ENCODE measurements at regions not wholly inside any gene's neighbourhood (a gene's known extent, or its start where the extent isn't known, plus 50 kb on each side); places are given as distances from the start of the nearest gene placed in this dataset.

GRCh38 chr11:81449588-81450156, 1284.0 kb downstream of the FAM181B start:
- in situ Hi-C loops (cut with HindIII; ENCODE audit: low pct_unique_long_range_greater_than_20kb, low sequenced_read_pairs), result no loop called here

GRCh38 chr11:81444297-81444696, 1289.4 kb downstream of the FAM181B start:
- H3K9me3 ChIP-seq (ENCODE audit: control insufficient read depth, insufficient read depth, low read depth, low read length), result 0 out of 2 replicates have a peak, but pooled peaks cover 3% of the 10 kb centered on the region
- H3K27me3 ChIP-seq (ENCODE audit: control insufficient read depth, insufficient read depth, low read length), result no peaks in the 10 kb centered on the region
- intact Hi-C loops (cut with micrococcal nuclease; ENCODE audit: unreplicated experiment) (no loop called here), in situ Hi-C loops (cut with HindIII; ENCODE audit: low pct_unique_long_range_greater_than_20kb, low sequenced_read_pairs) (no loop called here)
- no peaks in the 10 kb centered on the region for H3K4me1 ChIP-seq (ENCODE audit: control insufficient read depth, insufficient read depth, low read length)
- POLR2A ChIA-PET, result no interaction called here
- ATAC-seq (no peak), DNase-seq (ENCODE audit: low read depth, low spot score) (no peak)
- BruUV-seq (replicated peaks), result no TSS peak
- H3K4me3 ChIP-seq (ENCODE audit: low read depth in 2 of 2, low read length in 2 of 2), result no peak overlapping the region
- CTCF ChIA-PET, result no interaction called here
- H3K36me3 ChIP-seq (ENCODE audit: control insufficient read depth, insufficient read depth, low read length), result no peaks in the 10 kb centered on the region
- H3K27ac ChIP-seq (ENCODE audit: low read length), result no peak overlapping the region
- TF ChIP-seq TCF7L2 (IDR thresholded peaks at IDR 0.05; ENCODE audit: low read depth, low read length) (no peak), CTCF (IDR thresholded peaks at IDR 0.05) (peak; percentile 28; the same call in 1 of the 2 replicates)

More at GRCh38 chr11:81449588-81450156, 1284.0 kb downstream of the FAM181B start:
- Histone ChIP-seq H3K27ac (ENCODE audit: low read length) (no peak overlapping the region), H3K4me3 (ENCODE audit: low read depth in 2 of 2, low read length in 2 of 2) (no peak overlapping the region), H3K36me3 (ENCODE audit: control insufficient read depth, insufficient read depth, low read length) (no peaks in the 10 kb centered on the region), H3K27me3 (ENCODE audit: control insufficient read depth, insufficient read depth, low read length) (no peaks in the 10 kb centered on the region), H3K9me3 (ENCODE audit: control insufficient read depth, insufficient read depth, low read depth, low read length) (no peaks in the 10 kb centered on the region), H3K4me1 (ENCODE audit: control insufficient read depth, insufficient read depth, low read length) (no peaks in the 10 kb centered on the region)
- BruUV-seq (replicated peaks), result no TSS peak
- intact Hi-C loops (cut with micrococcal nuclease; ENCODE audit: unreplicated experiment), result no loop called here
- no peak for ATAC-seq
- no peak for TF ChIP-seq REST (IDR thresholded peaks at IDR 0.05; ENCODE audit: insufficient read depth in 1 of 2, low read depth in 2 of 2, low read length in 1 of 2)
- no peak for TF ChIP-seq POLR2AphosphoS5 (IDR thresholded peaks at IDR 0.05; ENCODE audit: low read depth, low read length)
- no peak for TF ChIP-seq TCF7L2 (IDR thresholded peaks at IDR 0.05; ENCODE audit: low read depth, low read length)
- TF ChIP-seq SIN3A (IDR thresholded peaks at IDR 0.05; ENCODE audit: borderline replicate concordance, insufficient read depth, low read depth, low read length), result no peak
- no peak for TF ChIP-seq CTCF (IDR thresholded peaks at IDR 0.05)
- ChIA-PET POLR2A (no interaction called here), CTCF (no interaction called here)
- no peak for DNase-seq (ENCODE audit: low read depth, low spot score)

Measured in Panc1 (cell line).